Activated B cell treated with CpG ODN at 0.5 μM for 24 hours (primary cell): ENCODE measurements at regions not wholly inside any gene's neighbourhood (a gene's known extent, or its start where the extent isn't known, plus 50 kb on each side); places are given as distances from the start of the nearest gene placed in this dataset.

Experiments
- ATAC-seq: fragments of 200-7000 bp; cut with Tn5 transposase; one replicate; pipeline ENCODE4 v1.10.0; 2021; ENCODE audit warnings: low read depth, mild to moderate bottlenecking, moderate library complexity
- CTCF ChIA-PET: fragments of 350-600 bp; sonication (Branson Sonifier 250); formaldehyde crosslinking; loops from one replicate; lab custom pipeline; 2021; ENCODE audit warnings: antibody characterized with exemption; lab: Charles Lee
- POLR2A ChIA-PET: fragments of 350-600 bp; sonication (Branson Sonifier 250); formaldehyde crosslinking; loops from one replicate; lab custom pipeline; 2021; ENCODE audit warnings: antibody characterized with exemption; lab: Charles Lee
- DNase-seq: peaks from one replicate; pipeline ENCODE4 v3.0.0; 2022
- H3K27ac Mint-ChIP-seq: one replicate; pipeline ENCODE4 v1.8.0; 2020; ENCODE audit warnings: mixed read lengths
- H3K27me3 Mint-ChIP-seq: one replicate; pipeline ENCODE4 v1.8.0; 2021; ENCODE audit warnings: mixed read lengths
- H3K36me3 Mint-ChIP-seq: one replicate; pipeline ENCODE4 v1.8.0; 2021; ENCODE audit warnings: low read depth, mixed read lengths
- H3K4me1 Mint-ChIP-seq: one replicate; pipeline ENCODE4 v1.8.0; 2021; ENCODE audit warnings: mixed read lengths
- H3K4me3 Mint-ChIP-seq: one replicate; pipeline ENCODE4 v1.8.0; 2020; ENCODE audit warnings: mild to moderate bottlenecking, mixed read lengths
- H3K9me3 Mint-ChIP-seq: one replicate; pipeline ENCODE4 v1.8.0; 2020; ENCODE audit warnings: mixed read lengths
- CTCF ChIP-seq: fragments of 200-600 bp; IDR thresholded peaks from one replicate; pipeline ENCODE4 v1.8.0; 2022; ENCODE audit warnings: antibody characterized with exemption, mild to moderate bottlenecking
- intact Hi-C: fragments of 100-400 bp; cut with micrococcal nuclease; formaldehyde crosslinking; loops from one replicate; pipeline ENCODE4 v1.15.1; 2024

- intact Hi-C loops: no loop called here
- no peak overlapping the region for H3K4me3 Mint-ChIP-seq
- ChIA-PET POLR2A (no interaction called here), CTCF (no interaction called here)
- H3K36me3 Mint-ChIP-seq: no peaks in the 10 kb centered on the region
- TF ChIP-seq CTCF: no peak
- H3K4me1 Mint-ChIP-seq: no peaks in the 10 kb centered on the region
- H3K27ac Mint-ChIP-seq: no peak overlapping the region
- ATAC-seq: no peak
- no peaks in the 10 kb centered on the region for H3K27me3 Mint-ChIP-seq
- no peak for DNase-seq
- H3K9me3 Mint-ChIP-seq: no peaks in the 10 kb centered on the region
These were observed 540.7 kb downstream of the METTL4 start for GRCh38 chr18:2030647-2031046.

GRCh38 chr18:2032036-2032435, 539.3 kb downstream of the METTL4 start:
- TF ChIP-seq CTCF: no peak
- intact Hi-C loops: no loop called here
- Mint-ChIP-seq H3K9me3 (no peaks in the 10 kb centered on the region), H3K4me1 (no peaks in the 10 kb centered on the region), H3K36me3 (no peaks in the 10 kb centered on the region), H3K27ac (no peak overlapping the region), H3K27me3 (no peaks in the 10 kb centered on the region), H3K4me3 (no peak overlapping the region)
- DNase-seq: no peak
- ChIA-PET CTCF (no interaction called here), POLR2A (no interaction called here)
- no peak for ATAC-seq

GRCh38 chr18:2035056-2035455, 536.2 kb downstream of the METTL4 start:
- TF ChIP-seq CTCF: no peak

GRCh38 chr18:2036086-2036485, 535.2 kb downstream of the METTL4 start:
- Mint-ChIP-seq H3K4me1 (no peaks in the 10 kb centered on the region), H3K9me3 (no peaks in the 10 kb centered on the region), H3K36me3 (no peaks in the 10 kb centered on the region), H3K4me3 (no peak overlapping the region), H3K27me3 (no peaks in the 10 kb centered on the region), H3K27ac (no peak overlapping the region)
- ChIA-PET CTCF (no interaction called here), POLR2A (no interaction called here)
- ATAC-seq: no peak
- no peak for TF ChIP-seq CTCF
- intact Hi-C loops: no loop called here
- DNase-seq: no peak

More at GRCh38 chr18:2035056-2035455, 536.2 kb downstream of the METTL4 start:
- H3K27me3 Mint-ChIP-seq: no peaks in the 10 kb centered on the region
- POLR2A ChIA-PET: no interaction called here
- H3K27ac Mint-ChIP-seq: no peak overlapping the region
- ATAC-seq (no peak), DNase-seq (no peak)
- H3K36me3 Mint-ChIP-seq: no peaks in the 10 kb centered on the region
- no peaks in the 10 kb centered on the region for H3K9me3 Mint-ChIP-seq
- intact Hi-C loops: no loop called here
- CTCF ChIA-PET: no interaction called here
- no peaks in the 10 kb centered on the region for H3K4me1 Mint-ChIP-seq
- H3K4me3 Mint-ChIP-seq: no peak overlapping the region

GRCh38 chr18:2040279-2040678, 531.0 kb downstream of the METTL4 start:
- no peak overlapping the region for H3K27ac Mint-ChIP-seq

More at GRCh38 chr18:2040279-2040678, 531.0 kb downstream of the METTL4 start:
- no peak overlapping the region for H3K4me3 Mint-ChIP-seq
- DNase-seq: no peak
- TF ChIP-seq CTCF: no peak
- H3K27me3 Mint-ChIP-seq: no peaks in the 10 kb centered on the region
- ChIA-PET CTCF (no interaction called here), POLR2A (no interaction called here)
- intact Hi-C loops: no loop called here
- H3K4me1 Mint-ChIP-seq: no peaks in the 10 kb centered on the region
- ATAC-seq: no peak
- no peaks in the 10 kb centered on the region for H3K9me3 Mint-ChIP-seq
- no peaks in the 10 kb centered on the region for H3K36me3 Mint-ChIP-seq
